SK-N-SH (cell line): ENCODE measurements at regions not wholly inside any gene's neighbourhood (a gene's known extent, or its start where the extent isn't known, plus 50 kb on each side); places are given as distances from the start of the nearest gene placed in this dataset.
"Not testable (repeated sequence)": the region's sequence is repeated elsewhere in the genome, so short reads cannot be mapped to it uniquely, and the experiment has no call there.

ENCODE experiments used
- CTCF ChIA-PET: fragments of 300-600, 350-600 bp; formaldehyde crosslinking; extraction: SDS; loops from one replicate; lab custom pipeline; 2021; lab: Yijun Ruan, JAX
- POLR2A ChIA-PET: fragments of 350-600 bp; sonication (Branson Sonifier 250); formaldehyde crosslinking; extraction: SDS; loops from one replicate; lab custom pipeline; 2020; ENCODE audit warnings: antibody characterized with exemption, inconsistent platforms; lab: Yijun Ruan, JAX
- DNase-seq: peaks from one replicate; pipeline ENCODE4 v3.0.0; 2012
- H2AFZ ChIP-seq: fragments of 200-600 bp; sonication (generic); 2 replicates; pipeline ENCODE4 v1.8.1; 2016; ENCODE audit warnings: antibody characterized with exemption, mild to moderate bottlenecking, low read depth
- H3F3A ChIP-seq: fragments of 200-600 bp; sonication (generic); replicated peaks from 2 replicates; pipeline ENCODE3; 2016; ENCODE audit warnings: antibody characterized with exemption, mild to moderate bottlenecking; ENCODE audit not compliant: insufficient read depth
- H3K27ac ChIP-seq, 2 experiments: fragments of 200-500 bp in 1 of 2; fragments of 200-600 bp in 1 of 2; sonication (Bioruptor generic) in 1 of 2; sonication (generic), shearing (Covaris generic) in 1 of 2; 2 replicates each; pipeline versions ENCODE4 v1.5.1 to v1.6.1; 2014 to 2016; ENCODE audit warnings: low read depth in 2 of 2, inconsistent platforms in 1 of 2, low read length in 1 of 2, mild to moderate bottlenecking in 1 of 2, mixed read lengths in 1 of 2
- H3K27me3 ChIP-seq: fragments of 200-600 bp; sonication (generic), shearing (Covaris generic); 2 replicates; pipeline ENCODE4 v1.6.1; 2016; ENCODE audit warnings: mixed run types; ENCODE audit not compliant: insufficient read depth
- H3K36me3 ChIP-seq, 2 experiments: fragments of 200-500 bp in 1 of 2; fragments of 200-600 bp in 1 of 2; sonication (Bioruptor generic) in 1 of 2; sonication (generic) in 1 of 2; replicated peaks in 1 of 2; 2 replicates each; pipeline versions ENCODE3 to v1.5.1; 2014 to 2016; ENCODE audit warnings: low read length in 1 of 2, mild to moderate bottlenecking in 1 of 2; ENCODE audit not compliant: insufficient read depth in 2 of 2, control insufficient read depth in 1 of 2
- H3K4me1 ChIP-seq, 2 experiments: fragments of 200-500 bp in 1 of 2; fragments of 200-600 bp in 1 of 2; sonication (Bioruptor generic) in 1 of 2; sonication (generic), shearing (Covaris generic) in 1 of 2; 2 replicates each; pipeline versions ENCODE4 v1.5.1 to v1.6.1; 2014 to 2016; ENCODE audit warnings: low read depth in 1 of 2, low read length in 1 of 2, mixed run types in 1 of 2; ENCODE audit not compliant: insufficient read depth in 2 of 2, control insufficient read depth in 1 of 2
- H3K4me2 ChIP-seq: fragments of 200-600 bp; sonication (generic), shearing (Covaris generic); 2 replicates; pipeline ENCODE4 v1.6.1; 2017; ENCODE audit warnings: mixed run types
- H3K4me3 ChIP-seq, 2 experiments: fragments of 200-500 bp in 1 of 2; fragments of 200-600 bp in 1 of 2; sonication (Bioruptor generic) in 1 of 2; sonication (generic), shearing (Covaris generic) in 1 of 2; 2 replicates each; pipeline versions ENCODE4 v1.5.1 to v1.8.1; 2014 to 2016; ENCODE audit warnings: low read depth in 2 of 2, inconsistent platforms in 1 of 2, low read length in 1 of 2, mild to moderate bottlenecking in 1 of 2, mixed read lengths in 1 of 2, moderate library complexity in 1 of 2
- H3K79me2 ChIP-seq: fragments of 200-600 bp; sonication (generic); 2 replicates; pipeline ENCODE4 v1.8.1; 2017; ENCODE audit warnings: mild to moderate bottlenecking; ENCODE audit not compliant: insufficient read depth
- H3K9ac ChIP-seq: fragments of 200-600 bp; sonication (generic); 2 replicates; pipeline ENCODE4 v1.6.1; 2017; ENCODE audit warnings: mixed run types
- H3K9me2 ChIP-seq: fragments of 200-600 bp; sonication (generic); 2 replicates; pipeline ENCODE4 v1.6.1; 2017; ENCODE audit warnings: mixed run types
- H3K9me3 ChIP-seq: fragments of 200-600 bp; sonication (generic); 2 replicates; pipeline ENCODE4 v1.6.1; 2017; ENCODE audit warnings: mixed run types, mild to moderate bottlenecking, moderate library complexity
- H4K20me1 ChIP-seq: fragments of 200-600 bp; sonication (generic); 2 replicates; pipeline ENCODE4 v1.6.1; 2017; ENCODE audit warnings: mild to moderate bottlenecking, mixed run types; ENCODE audit not compliant: insufficient read depth
- EP300 ChIP-seq, 2 experiments: IDR thresholded peaks; 2 replicates each; pipeline versions ENCODE4 v1.4.0 to v1.6.1; 2012; ENCODE audit warnings: borderline replicate concordance in 1 of 2, low read depth in 1 of 2, low read length in 1 of 2
- FOSL2 ChIP-seq: IDR thresholded peaks from 2 replicates; pipeline ENCODE4 v1.4.0; 2012; ENCODE audit warnings: low read depth, mild to moderate bottlenecking, moderate library complexity, borderline replicate concordance
- FOXM1 ChIP-seq: IDR thresholded peaks from 2 replicates; pipeline ENCODE4 v1.4.0; 2012; ENCODE audit warnings: low read depth, mild to moderate bottlenecking
- GABPA ChIP-seq: IDR thresholded peaks from 2 replicates; pipeline ENCODE4 v1.4.0; 2012; ENCODE audit warnings: low read depth, mild to moderate bottlenecking
- IRF3 ChIP-seq: fragments of 150-350 bp; IDR thresholded peaks from 2 replicates; pipeline ENCODE4 v1.6.1; 2016; ENCODE audit warnings: mild to moderate bottlenecking, low read depth, low read length
- MAX ChIP-seq: IDR thresholded peaks from 2 replicates; pipeline ENCODE4 v1.4.0; 2012; ENCODE audit warnings: low read depth
- MEF2A ChIP-seq: IDR thresholded peaks from 2 replicates; pipeline ENCODE4 v1.4.0; 2012; ENCODE audit warnings: low read depth, borderline replicate concordance
- NFIC ChIP-seq: IDR thresholded peaks from 2 replicates; pipeline ENCODE4 v1.4.0; 2012; ENCODE audit warnings: borderline replicate concordance
- NRF1 ChIP-seq: IDR thresholded peaks from 2 replicates; pipeline ENCODE4 v1.6.1; 2012; ENCODE audit warnings: low read depth, mild to moderate bottlenecking, low read length
- PBX3 ChIP-seq: IDR thresholded peaks from 2 replicates; pipeline ENCODE4; 2012
- RAD21 ChIP-seq: IDR thresholded peaks from 2 replicates; pipeline ENCODE4 v1.6.1; 2012; ENCODE audit warnings: mild to moderate bottlenecking, low read length
- TAF1 ChIP-seq: IDR thresholded peaks from 2 replicates; pipeline ENCODE4 v1.6.1; 2012; ENCODE audit warnings: low read depth, mild to moderate bottlenecking, low read length, moderate library complexity, borderline replicate concordance
- TCF12 ChIP-seq: IDR thresholded peaks from 2 replicates; pipeline ENCODE4 v1.4.0; 2012
- TEAD4 ChIP-seq: IDR thresholded peaks from 2 replicates; pipeline ENCODE4 v1.4.0; 2012; ENCODE audit warnings: mild to moderate bottlenecking, borderline replicate concordance; ENCODE audit not compliant: insufficient read depth
- YY1 ChIP-seq: IDR thresholded peaks from 2 replicates; pipeline ENCODE4 v1.4.0; 2012; ENCODE audit warnings: low read depth, mild to moderate bottlenecking
- WGBS: methylation state at CpG from one replicate; pipeline ENCODE4 v1.1.6; 2017; ENCODE audit warnings: low lambda C conversion rate; 5-methylcytosine and 5-hydroxymethylcytosine counted together
- TF ChIP-seq, protein P1 (sequence below): IDR thresholded peaks from 2 replicates; pipeline ENCODE4 v1.6.1; 2012; ENCODE audit warnings: mild to moderate bottlenecking, low read depth, low read length, moderate library complexity

- POLR2A ChIA-PET, result no interaction called here
- Histone ChIP-seq H3K36me3 (no peaks in the 10 kb centered on the region), H3F3A (no peaks in the 10 kb centered on the region), H2AFZ (no peak overlapping the region), H4K20me1 (no peaks in the 10 kb centered on the region), H3K9ac (no peak overlapping the region), H3K27me3 (no peaks in the 10 kb centered on the region), H3K4me1 (no peaks in the 10 kb centered on the region), H3K27ac (no peak overlapping the region)
- WGBS, result 83% methylated on average over 4 of the region's 4 CpGs
- DNase-seq, result no peak
- CTCF ChIA-PET, result no interaction called here
- no peak for TF ChIP-seq TEAD4
- TF ChIP-seq MAX, result no peak
- no peak for TF ChIP-seq NFIC
- TF ChIP-seq YY1, result no peak
- no peak for TF ChIP-seq IRF3
- no peak for TF ChIP-seq TCF12
- no peak for TF ChIP-seq RAD21
- TF ChIP-seq PBX3, result no peak
- no peak for TF ChIP-seq MEF2A
- no peak for TF ChIP-seq FOSL2
- TF ChIP-seq FOXM1, result no peak
- TF ChIP-seq, protein P1, sequence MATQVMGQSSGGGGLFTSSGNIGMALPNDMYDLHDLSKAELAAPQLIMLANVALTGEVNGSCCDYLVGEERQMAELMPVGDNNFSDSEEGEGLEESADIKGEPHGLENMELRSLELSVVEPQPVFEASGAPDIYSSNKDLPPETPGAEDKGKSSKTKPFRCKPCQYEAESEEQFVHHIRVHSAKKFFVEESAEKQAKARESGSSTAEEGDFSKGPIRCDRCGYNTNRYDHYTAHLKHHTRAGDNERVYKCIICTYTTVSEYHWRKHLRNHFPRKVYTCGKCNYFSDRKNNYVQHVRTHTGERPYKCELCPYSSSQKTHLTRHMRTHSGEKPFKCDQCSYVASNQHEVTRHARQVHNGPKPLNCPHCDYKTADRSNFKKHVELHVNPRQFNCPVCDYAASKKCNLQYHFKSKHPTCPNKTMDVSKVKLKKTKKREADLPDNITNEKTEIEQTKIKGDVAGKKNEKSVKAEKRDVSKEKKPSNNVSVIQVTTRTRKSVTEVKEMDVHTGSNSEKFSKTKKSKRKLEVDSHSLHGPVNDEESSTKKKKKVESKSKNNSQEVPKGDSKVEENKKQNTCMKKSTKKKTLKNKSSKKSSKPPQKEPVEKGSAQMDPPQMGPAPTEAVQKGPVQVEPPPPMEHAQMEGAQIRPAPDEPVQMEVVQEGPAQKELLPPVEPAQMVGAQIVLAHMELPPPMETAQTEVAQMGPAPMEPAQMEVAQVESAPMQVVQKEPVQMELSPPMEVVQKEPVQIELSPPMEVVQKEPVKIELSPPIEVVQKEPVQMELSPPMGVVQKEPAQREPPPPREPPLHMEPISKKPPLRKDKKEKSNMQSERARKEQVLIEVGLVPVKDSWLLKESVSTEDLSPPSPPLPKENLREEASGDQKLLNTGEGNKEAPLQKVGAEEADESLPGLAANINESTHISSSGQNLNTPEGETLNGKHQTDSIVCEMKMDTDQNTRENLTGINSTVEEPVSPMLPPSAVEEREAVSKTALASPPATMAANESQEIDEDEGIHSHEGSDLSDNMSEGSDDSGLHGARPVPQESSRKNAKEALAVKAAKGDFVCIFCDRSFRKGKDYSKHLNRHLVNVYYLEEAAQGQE, result no peak
- TF ChIP-seq NRF1, result no peak
- no peak for TF ChIP-seq EP300 (IDR thresholded peaks at IDR 0.05; ENCODE audit: borderline replicate concordance in 1 of 2, low read depth in 1 of 2, low read length in 1 of 2)
- no peak for TF ChIP-seq TAF1
- TF ChIP-seq GABPA, result no peak
- TF ChIP-seq, all 33 proteins: peak for 0
- Histone ChIP-seq H3K9me3 (no peaks in the 10 kb centered on the region), H3K4me3 (no peak overlapping the region), H3K9me2 (no peaks in the 10 kb centered on the region), H3K4me2 (no peak overlapping the region), H3K79me2 (no peaks in the 10 kb centered on the region)
These were observed 161.4 kb upstream of the NANOGP8 start for GRCh38 chr15:35246451-35246850.

- H3K4me1 ChIP-seq, H3K9me2 ChIP-seq, H3K9me3 ChIP-seq, H2AFZ ChIP-seq, H3K4me3 ChIP-seq, H3F3A ChIP-seq, H3K9ac ChIP-seq, H3K79me2 ChIP-seq, CTCF ChIA-PET, H3K36me3 ChIP-seq, H4K20me1 ChIP-seq, DNase-seq, H3K27me3 ChIP-seq, H3K27ac ChIP-seq, H3K4me2 ChIP-seq, POLR2A ChIA-PET: not testable (repeated sequence)
- WGBS, result 58% methylated on average over 2 of the region's 2 CpGs
These were observed 160.6 kb upstream of the NANOGP8 start for GRCh38 chr15:35245681-35246080.
